Colonic mucosa (tissue), 4 donors: ENCODE measurements at regions not wholly inside any gene's neighbourhood (a gene's known extent, or its start where the extent isn't known, plus 50 kb on each side); places are given as distances from the start of the nearest gene placed in this dataset.
A peak's percentile ranks its signal among the peaks of the same experiment; 100 is the strongest.

Experiments
- DNase-seq: peaks from one replicate; pipeline ENCODE4 v3.0.0-alpha.2; 2020
- H3K27ac ChIP-seq: fragments of 200-600 bp; one replicate; pipeline ENCODE4 v1.8.0; 2021
- H3K27me3 ChIP-seq: fragments of 200-600 bp; one replicate; pipeline ENCODE4 v1.8.0; 2021
- H3K36me3 ChIP-seq: fragments of 200-600 bp; one replicate; pipeline ENCODE4 v1.8.0; 2021
- H3K4me1 ChIP-seq: fragments of 200-600 bp; one replicate; pipeline ENCODE4 v1.8.0; 2021; ENCODE audit warnings: mild to moderate bottlenecking
- H3K4me3 ChIP-seq: fragments of 200-600 bp; one replicate; pipeline ENCODE4 v1.8.0; 2021
- H3K9ac ChIP-seq, 2 donors: one replicate each; pipeline ENCODE4 v1.7.0; 2013; ENCODE audit warnings: control low read depth in 2 of 2, low read depth in 2 of 2, low read length in 2 of 2
- H3K9me3 ChIP-seq: fragments of 200-600 bp; one replicate; pipeline ENCODE4 v1.8.0; 2021
- intact Hi-C: fragments of 100-400 bp; cut with DNase I; formaldehyde crosslinking; loops from one replicate; pipeline ENCODE4 v1.14.1; 2022
- TF ChIP-seq, protein P1 (sequence below): fragments of 200-600 bp; IDR thresholded peaks from one replicate; pipeline ENCODE4 v1.8.0; 2022; ENCODE audit warnings: antibody characterized with exemption, mild to moderate bottlenecking
- donor health status: healthy.
- donor health status: DM: no; HTN: no; CAD: no.
- donor health status: DM: no; HTN: no; CAD: no.

GRCh38 chr6:11370191-11371018 is 137.9 kb upstream of the NEDD9 start:
- DNase-seq, result no peak
- Histone ChIP-seq H3K4me3 (no peak overlapping the region), H3K9ac (no peak overlapping the region), H3K9me3 (no peaks in the 10 kb centered on the region), H3K27me3 (no peaks in the 10 kb centered on the region), H3K36me3 (no peaks in the 10 kb centered on the region), H3K4me1 (peaks cover 12% of the 10 kb centered on the region), H3K27ac (no peak overlapping the region)
- TF ChIP-seq, protein P1, sequence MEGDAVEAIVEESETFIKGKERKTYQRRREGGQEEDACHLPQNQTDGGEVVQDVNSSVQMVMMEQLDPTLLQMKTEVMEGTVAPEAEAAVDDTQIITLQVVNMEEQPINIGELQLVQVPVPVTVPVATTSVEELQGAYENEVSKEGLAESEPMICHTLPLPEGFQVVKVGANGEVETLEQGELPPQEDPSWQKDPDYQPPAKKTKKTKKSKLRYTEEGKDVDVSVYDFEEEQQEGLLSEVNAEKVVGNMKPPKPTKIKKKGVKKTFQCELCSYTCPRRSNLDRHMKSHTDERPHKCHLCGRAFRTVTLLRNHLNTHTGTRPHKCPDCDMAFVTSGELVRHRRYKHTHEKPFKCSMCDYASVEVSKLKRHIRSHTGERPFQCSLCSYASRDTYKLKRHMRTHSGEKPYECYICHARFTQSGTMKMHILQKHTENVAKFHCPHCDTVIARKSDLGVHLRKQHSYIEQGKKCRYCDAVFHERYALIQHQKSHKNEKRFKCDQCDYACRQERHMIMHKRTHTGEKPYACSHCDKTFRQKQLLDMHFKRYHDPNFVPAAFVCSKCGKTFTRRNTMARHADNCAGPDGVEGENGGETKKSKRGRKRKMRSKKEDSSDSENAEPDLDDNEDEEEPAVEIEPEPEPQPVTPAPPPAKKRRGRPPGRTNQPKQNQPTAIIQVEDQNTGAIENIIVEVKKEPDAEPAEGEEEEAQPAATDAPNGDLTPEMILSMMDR, result no peak
- intact Hi-C loops, result no loop called here

GRCh38 chr6:11368760-11369159 is 136.3 kb upstream of the NEDD9 start:
- TF ChIP-seq, protein P1, result no peak
- Histone ChIP-seq H3K9ac (no peak overlapping the region), H3K4me1 (peaks cover 12% of the 10 kb centered on the region), H3K9me3 (no peaks in the 10 kb centered on the region), H3K27ac (no peak overlapping the region), H3K27me3 (no peaks in the 10 kb centered on the region), H3K4me3 (no peak overlapping the region), H3K36me3 (no peaks in the 10 kb centered on the region)
- DNase-seq, result no peak
- intact Hi-C loops, result no loop called here

DNA sequence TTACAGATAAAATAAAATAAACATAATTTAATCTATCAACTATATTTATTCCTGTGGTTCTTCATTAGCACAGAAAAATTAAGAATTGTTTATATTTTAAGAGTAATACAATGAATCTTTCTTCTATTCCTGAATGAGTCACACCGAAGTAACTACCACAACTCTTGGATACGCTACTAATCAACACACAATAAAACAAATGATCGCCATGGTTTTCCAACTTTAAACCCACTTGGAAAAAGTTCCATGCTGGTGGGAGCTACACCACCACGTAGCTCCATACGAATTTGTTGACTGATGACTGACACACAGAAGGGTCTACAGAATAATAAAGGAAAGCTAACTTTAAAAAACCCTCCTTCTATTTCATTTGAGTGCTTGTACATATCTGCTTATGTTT is 135.8 kb upstream of the NEDD9 start:
- Histone ChIP-seq H3K36me3 (no peaks in the 10 kb centered on the region), H3K27ac (no peak overlapping the region), H3K4me3 (no peak overlapping the region), H3K27me3 (no peaks in the 10 kb centered on the region), H3K9me3 (no peaks in the 10 kb centered on the region), H3K4me1 (peaks cover 12% of the 10 kb centered on the region), H3K9ac (no peak overlapping the region)
- TF ChIP-seq, protein P1, result no peak
- no peak for DNase-seq
- intact Hi-C loops, result no loop called here

- H3K36me3 ChIP-seq, result no peaks in the 10 kb centered on the region
- TF ChIP-seq, protein P1, result no peak
- peaks cover 12% of the 10 kb centered on the region for H3K4me1 ChIP-seq
- H3K27ac ChIP-seq, result peak overlapping the region; percentile 47
- H3K4me3 ChIP-seq, result no peak overlapping the region
- H3K9me3 ChIP-seq, result no peaks in the 10 kb centered on the region
- DNase-seq, result peak; percentile 32
- no peak overlapping the region for H3K9ac ChIP-seq
- intact Hi-C loops, result no loop called here
- H3K27me3 ChIP-seq, result no peaks in the 10 kb centered on the region
Measured at GRCh38 chr6:11367638-11368199, 135.3 kb upstream of the NEDD9 start.

- H3K9ac ChIP-seq, result no peak overlapping the region
- H3K36me3 ChIP-seq, result no peaks in the 10 kb centered on the region
- intact Hi-C loops, result no loop called here
- H3K27ac ChIP-seq, result peak overlapping the region; percentile 47
- H3K4me3 ChIP-seq, result no peak overlapping the region
- no peaks in the 10 kb centered on the region for H3K9me3 ChIP-seq
- H3K4me1 ChIP-seq, result peaks cover 12% of the 10 kb centered on the region
- TF ChIP-seq, protein P1, result no peak
- H3K27me3 ChIP-seq, result no peaks in the 10 kb centered on the region
- no peak for DNase-seq
Measured at GRCh38 chr6:11366934-11367637, 134.6 kb upstream of the NEDD9 start.
